ENCODE measurements at regions not wholly inside any gene's neighbourhood (a gene's known extent, or its start where the extent isn't known, plus 50 kb on each side); places are given as distances from the start of the nearest gene placed in this dataset.

DNA sequence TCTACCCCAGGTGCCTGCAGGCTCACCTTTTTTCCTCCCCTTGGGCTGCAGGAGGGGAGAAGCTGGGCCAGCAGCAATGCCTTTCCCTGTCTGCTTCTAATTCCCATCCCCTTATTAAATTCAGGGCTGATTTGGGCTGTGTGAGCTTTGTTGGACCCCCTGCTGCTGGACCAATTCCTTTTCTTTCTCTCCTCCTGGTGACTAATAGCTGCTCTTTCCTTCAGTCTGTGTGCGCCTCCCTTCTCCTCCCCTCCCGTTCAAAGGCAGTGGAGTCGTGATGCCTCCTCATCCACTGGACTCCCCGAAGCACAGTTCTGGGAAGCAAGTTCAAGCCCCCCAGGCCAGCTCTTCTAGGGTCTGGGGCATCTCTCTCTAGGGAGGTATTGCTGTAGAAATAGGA lies 567.9 kb upstream of the CADM1 start:
- intact Hi-C loops (cut with micrococcal nuclease; ENCODE audit: unreplicated experiment) (no loop called here), in situ Hi-C loops (cut with HindIII; ENCODE audit: low pct_unique_long_range_greater_than_20kb, low sequenced_read_pairs) (no loop called here)
- Histone ChIP-seq H3K9me3 (ENCODE audit: control insufficient read depth, insufficient read depth, low read depth, low read length) (no peaks in the 10 kb centered on the region), H3K4me1 (ENCODE audit: control insufficient read depth, insufficient read depth, low read length) (no peaks in the 10 kb centered on the region), H3K27ac (ENCODE audit: low read length) (no peak overlapping the region), H3K27me3 (ENCODE audit: control insufficient read depth, insufficient read depth, low read length) (peaks cover 6% of the 10 kb centered on the region; the same call in 1 of the 2 replicates), H3K36me3 (ENCODE audit: control insufficient read depth, insufficient read depth, low read length) (no peaks in the 10 kb centered on the region), H3K4me3 (ENCODE audit: low read depth in 2 of 2, low read length in 2 of 2) (no peak overlapping the region)
- POLR2A ChIA-PET, result no interaction called here
- ATAC-seq (no peak), DNase-seq (ENCODE audit: low read depth, low spot score) (no peak)
- TF ChIP-seq, protein P1, sequence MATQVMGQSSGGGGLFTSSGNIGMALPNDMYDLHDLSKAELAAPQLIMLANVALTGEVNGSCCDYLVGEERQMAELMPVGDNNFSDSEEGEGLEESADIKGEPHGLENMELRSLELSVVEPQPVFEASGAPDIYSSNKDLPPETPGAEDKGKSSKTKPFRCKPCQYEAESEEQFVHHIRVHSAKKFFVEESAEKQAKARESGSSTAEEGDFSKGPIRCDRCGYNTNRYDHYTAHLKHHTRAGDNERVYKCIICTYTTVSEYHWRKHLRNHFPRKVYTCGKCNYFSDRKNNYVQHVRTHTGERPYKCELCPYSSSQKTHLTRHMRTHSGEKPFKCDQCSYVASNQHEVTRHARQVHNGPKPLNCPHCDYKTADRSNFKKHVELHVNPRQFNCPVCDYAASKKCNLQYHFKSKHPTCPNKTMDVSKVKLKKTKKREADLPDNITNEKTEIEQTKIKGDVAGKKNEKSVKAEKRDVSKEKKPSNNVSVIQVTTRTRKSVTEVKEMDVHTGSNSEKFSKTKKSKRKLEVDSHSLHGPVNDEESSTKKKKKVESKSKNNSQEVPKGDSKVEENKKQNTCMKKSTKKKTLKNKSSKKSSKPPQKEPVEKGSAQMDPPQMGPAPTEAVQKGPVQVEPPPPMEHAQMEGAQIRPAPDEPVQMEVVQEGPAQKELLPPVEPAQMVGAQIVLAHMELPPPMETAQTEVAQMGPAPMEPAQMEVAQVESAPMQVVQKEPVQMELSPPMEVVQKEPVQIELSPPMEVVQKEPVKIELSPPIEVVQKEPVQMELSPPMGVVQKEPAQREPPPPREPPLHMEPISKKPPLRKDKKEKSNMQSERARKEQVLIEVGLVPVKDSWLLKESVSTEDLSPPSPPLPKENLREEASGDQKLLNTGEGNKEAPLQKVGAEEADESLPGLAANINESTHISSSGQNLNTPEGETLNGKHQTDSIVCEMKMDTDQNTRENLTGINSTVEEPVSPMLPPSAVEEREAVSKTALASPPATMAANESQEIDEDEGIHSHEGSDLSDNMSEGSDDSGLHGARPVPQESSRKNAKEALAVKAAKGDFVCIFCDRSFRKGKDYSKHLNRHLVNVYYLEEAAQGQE (IDR thresholded peaks at IDR 0.05; ENCODE audit: insufficient read depth in 1 of 2, low read depth in 2 of 2, low read length in 1 of 2), result no peak
- TF ChIP-seq SIN3A (IDR thresholded peaks at IDR 0.05; ENCODE audit: borderline replicate concordance, insufficient read depth, low read depth, low read length) (no peak), TCF7L2 (IDR thresholded peaks at IDR 0.05; ENCODE audit: low read depth, low read length) (no peak), POLR2AphosphoS5 (IDR thresholded peaks at IDR 0.05; ENCODE audit: low read depth, low read length) (no peak)
- TF ChIP-seq, protein P2, sequence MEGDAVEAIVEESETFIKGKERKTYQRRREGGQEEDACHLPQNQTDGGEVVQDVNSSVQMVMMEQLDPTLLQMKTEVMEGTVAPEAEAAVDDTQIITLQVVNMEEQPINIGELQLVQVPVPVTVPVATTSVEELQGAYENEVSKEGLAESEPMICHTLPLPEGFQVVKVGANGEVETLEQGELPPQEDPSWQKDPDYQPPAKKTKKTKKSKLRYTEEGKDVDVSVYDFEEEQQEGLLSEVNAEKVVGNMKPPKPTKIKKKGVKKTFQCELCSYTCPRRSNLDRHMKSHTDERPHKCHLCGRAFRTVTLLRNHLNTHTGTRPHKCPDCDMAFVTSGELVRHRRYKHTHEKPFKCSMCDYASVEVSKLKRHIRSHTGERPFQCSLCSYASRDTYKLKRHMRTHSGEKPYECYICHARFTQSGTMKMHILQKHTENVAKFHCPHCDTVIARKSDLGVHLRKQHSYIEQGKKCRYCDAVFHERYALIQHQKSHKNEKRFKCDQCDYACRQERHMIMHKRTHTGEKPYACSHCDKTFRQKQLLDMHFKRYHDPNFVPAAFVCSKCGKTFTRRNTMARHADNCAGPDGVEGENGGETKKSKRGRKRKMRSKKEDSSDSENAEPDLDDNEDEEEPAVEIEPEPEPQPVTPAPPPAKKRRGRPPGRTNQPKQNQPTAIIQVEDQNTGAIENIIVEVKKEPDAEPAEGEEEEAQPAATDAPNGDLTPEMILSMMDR (IDR thresholded peaks at IDR 0.05), result no peak
- BruUV-seq (replicated peaks), result no TSS peak
- CTCF ChIA-PET, result no interaction called here

DNA sequence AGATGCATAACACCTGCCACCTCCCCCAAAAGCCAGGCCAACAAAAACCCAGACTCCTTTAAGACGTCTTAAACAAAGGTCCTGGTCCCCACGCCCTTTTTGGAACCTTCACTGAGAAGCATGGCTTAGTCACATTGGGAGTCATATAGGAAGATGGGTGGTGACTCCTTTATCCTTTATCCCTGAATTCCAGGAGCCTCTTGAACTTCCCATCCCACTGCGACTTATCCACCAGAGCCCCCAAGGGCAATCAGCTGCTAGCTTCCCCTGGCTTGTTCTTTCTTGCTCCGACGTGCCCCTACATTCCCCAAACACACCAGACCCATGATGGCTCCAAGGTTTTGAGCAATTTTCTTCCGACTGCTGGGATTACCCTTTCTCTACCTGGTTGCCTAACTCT lies 567.0 kb upstream of the CADM1 start:
- Histone ChIP-seq H3K27me3 (ENCODE audit: control insufficient read depth, insufficient read depth, low read length) (peaks cover 6% of the 10 kb centered on the region; the same call in 1 of the 2 replicates), H3K9me3 (ENCODE audit: control insufficient read depth, insufficient read depth, low read depth, low read length) (no peaks in the 10 kb centered on the region), H3K36me3 (ENCODE audit: control insufficient read depth, insufficient read depth, low read length) (no peaks in the 10 kb centered on the region), H3K4me1 (ENCODE audit: control insufficient read depth, insufficient read depth, low read length) (no peaks in the 10 kb centered on the region), H3K27ac (ENCODE audit: low read length) (no peak overlapping the region), H3K4me3 (ENCODE audit: low read depth in 2 of 2, low read length in 2 of 2) (no peak overlapping the region)
- CTCF ChIA-PET, result no interaction called here
- DNase-seq (ENCODE audit: low read depth, low spot score) (no peak), ATAC-seq (no peak)
- BruUV-seq (replicated peaks), result no TSS peak
- TF ChIP-seq, protein P2 (IDR thresholded peaks at IDR 0.05), result no peak
- TF ChIP-seq, protein P1 (IDR thresholded peaks at IDR 0.05; ENCODE audit: insufficient read depth in 1 of 2, low read depth in 2 of 2, low read length in 1 of 2), result no peak
- TF ChIP-seq POLR2AphosphoS5 (IDR thresholded peaks at IDR 0.05; ENCODE audit: low read depth, low read length) (no peak), TCF7L2 (IDR thresholded peaks at IDR 0.05; ENCODE audit: low read depth, low read length) (no peak), SIN3A (IDR thresholded peaks at IDR 0.05; ENCODE audit: borderline replicate concordance, insufficient read depth, low read depth, low read length) (no peak)
- intact Hi-C loops (cut with micrococcal nuclease; ENCODE audit: unreplicated experiment) (no loop called here), in situ Hi-C loops (cut with HindIII; ENCODE audit: low pct_unique_long_range_greater_than_20kb, low sequenced_read_pairs) (no loop called here)
- POLR2A ChIA-PET, result no interaction called here
